DND-41 (cell line): ENCODE measurements at regions not wholly inside any gene's neighbourhood (a gene's known extent, or its start where the extent isn't known, plus 50 kb on each side); places are given as distances from the start of the nearest gene placed in this dataset.

Experiments
- EZH2 ChIP-seq: IDR thresholded peaks from 3 replicates; pipeline ENCODE4 v1.6.1; 2012; ENCODE audit warnings: borderline replicate concordance, low read depth, mild to moderate bottlenecking, moderate library complexity, low read length, inconsistent platforms; ENCODE audit not compliant: severe bottlenecking
- TF ChIP-seq, protein P1 (sequence below): IDR thresholded peaks from 2 replicates; pipeline ENCODE4 v1.5.1; 2012; ENCODE audit warnings: borderline replicate concordance, low read length, moderate library complexity, mild to moderate bottlenecking; ENCODE audit not compliant: poor library complexity, severe bottlenecking; ENCODE audit errors: extremely low read depth

DNA sequence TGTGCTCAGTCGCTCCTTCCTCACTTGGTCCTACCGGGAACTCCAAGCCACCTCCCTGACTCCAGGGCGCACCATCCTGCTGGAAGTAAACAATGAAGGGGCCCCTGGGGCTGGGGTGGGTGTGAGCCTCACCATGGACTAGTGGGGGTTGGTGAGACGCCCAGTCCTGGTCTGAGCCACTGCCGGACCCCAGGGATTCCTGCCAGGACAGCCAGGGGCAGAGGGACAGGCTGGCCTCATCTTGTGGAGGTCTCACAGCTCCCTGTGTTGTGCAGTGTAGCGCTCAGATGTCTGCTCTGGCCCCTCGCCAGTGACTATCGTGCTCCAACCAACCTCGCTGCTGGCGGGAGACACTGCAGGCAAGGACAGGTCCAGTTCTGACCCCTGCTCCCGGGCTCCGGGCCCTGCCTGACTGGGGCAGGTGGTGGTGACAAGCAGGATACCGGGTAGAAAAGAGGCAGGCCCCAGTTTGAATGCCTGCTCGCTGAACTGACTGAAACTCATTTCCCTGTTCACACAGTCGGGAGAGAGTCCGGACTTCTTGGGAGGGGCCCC, 1021.4 kb downstream of the BRD1 start:
- TF ChIP-seq, protein P1, sequence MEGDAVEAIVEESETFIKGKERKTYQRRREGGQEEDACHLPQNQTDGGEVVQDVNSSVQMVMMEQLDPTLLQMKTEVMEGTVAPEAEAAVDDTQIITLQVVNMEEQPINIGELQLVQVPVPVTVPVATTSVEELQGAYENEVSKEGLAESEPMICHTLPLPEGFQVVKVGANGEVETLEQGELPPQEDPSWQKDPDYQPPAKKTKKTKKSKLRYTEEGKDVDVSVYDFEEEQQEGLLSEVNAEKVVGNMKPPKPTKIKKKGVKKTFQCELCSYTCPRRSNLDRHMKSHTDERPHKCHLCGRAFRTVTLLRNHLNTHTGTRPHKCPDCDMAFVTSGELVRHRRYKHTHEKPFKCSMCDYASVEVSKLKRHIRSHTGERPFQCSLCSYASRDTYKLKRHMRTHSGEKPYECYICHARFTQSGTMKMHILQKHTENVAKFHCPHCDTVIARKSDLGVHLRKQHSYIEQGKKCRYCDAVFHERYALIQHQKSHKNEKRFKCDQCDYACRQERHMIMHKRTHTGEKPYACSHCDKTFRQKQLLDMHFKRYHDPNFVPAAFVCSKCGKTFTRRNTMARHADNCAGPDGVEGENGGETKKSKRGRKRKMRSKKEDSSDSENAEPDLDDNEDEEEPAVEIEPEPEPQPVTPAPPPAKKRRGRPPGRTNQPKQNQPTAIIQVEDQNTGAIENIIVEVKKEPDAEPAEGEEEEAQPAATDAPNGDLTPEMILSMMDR: no peak
- TF ChIP-seq EZH2: no peak
